GM18861 (cell line): ENCODE measurements at regions not wholly inside any gene's neighbourhood (a gene's known extent, or its start where the extent isn't known, plus 50 kb on each side); places are given as distances from the start of the nearest gene placed in this dataset.

Experiments used
- ATAC-seq: cut with Tn5 transposase; IDR thresholded peaks from one replicate; pipeline ENCODE4 v1.9.1; 2021; ENCODE audit not compliant: unreplicated experiment

DNA sequence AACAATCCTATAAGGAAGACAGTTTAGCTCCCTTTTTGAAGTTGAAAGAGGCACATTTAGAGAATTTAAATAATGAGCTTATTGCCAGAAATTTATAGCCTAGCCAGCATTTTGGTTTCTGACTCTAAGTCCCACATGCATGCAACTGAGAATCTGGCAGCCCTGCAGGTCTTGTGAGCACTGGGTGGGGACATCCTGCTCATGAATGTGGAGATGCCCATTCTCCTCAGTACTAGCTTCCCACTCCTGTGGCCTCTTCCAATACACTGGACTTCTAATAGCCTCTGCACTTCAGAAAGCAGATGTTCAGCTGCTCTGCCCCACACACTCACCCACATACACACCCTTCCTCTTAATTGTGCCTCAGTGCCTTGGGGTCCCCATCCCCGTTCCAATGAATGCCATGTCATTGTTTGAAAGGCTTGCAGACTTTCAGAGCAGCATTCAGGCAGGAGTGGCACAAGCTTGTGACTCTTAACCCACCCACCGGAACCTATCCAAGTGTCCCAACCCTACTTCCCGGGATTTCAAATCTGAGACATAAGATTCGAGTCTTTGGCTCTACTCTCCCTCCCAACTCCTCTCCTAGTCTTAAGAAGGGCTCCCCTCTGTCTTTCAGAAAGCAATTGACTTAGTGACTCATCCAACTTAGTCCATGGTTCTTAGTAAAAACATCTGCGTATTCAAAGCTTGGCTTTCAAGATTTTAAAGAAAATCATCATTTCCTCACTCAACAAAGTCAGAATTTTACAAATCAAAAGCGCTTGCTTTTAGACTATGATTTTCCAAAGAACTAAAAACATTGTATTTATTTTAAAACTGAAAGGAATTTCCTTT is 80.0 kb upstream of the FREM2 start:
- no peak for ATAC-seq

- no peak for ATAC-seq
Observed at GRCh38 chr13:38617936-38618335, 68.9 kb upstream of the FREM2 start.

DNA sequence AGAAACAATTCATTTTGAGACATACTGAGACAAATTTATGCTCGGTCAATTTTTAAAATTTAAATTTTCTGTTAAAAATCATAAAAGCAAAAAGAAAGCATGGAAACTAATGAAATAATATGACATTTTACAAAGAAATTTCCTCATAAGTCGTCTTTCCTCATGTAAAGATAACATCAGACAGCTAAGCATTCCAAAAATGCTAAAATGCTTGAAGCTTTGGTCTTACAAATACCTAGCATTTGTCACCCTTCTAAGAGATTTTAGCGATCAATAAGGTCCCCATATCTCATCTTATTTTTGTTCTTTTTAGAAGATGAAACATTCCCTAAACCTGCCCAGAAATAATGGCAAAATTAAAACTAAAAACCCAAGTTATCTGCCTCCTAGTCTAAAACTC is 68.5 kb upstream of the FREM2 start:
- ATAC-seq, result no peak

DNA sequence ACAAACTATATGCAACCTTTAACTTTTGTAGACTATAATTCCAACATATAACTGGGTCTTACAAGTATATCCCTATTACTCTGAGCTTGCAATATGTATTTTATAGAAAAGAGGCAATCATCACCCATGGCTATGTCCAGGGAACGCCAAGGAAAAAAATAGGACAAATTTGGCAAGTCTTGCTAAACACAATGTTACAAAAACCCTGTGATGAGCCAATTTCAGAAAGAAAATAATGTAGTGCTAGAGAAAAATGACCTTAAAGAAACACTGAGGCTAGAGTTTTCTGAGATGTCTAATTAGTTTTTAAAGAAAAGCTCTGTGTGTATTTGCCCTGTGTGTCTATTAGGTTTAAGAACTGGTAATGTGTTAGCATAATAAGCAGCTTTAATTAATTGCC is 68.0 kb upstream of the FREM2 start:
- ATAC-seq, result no peak

DNA sequence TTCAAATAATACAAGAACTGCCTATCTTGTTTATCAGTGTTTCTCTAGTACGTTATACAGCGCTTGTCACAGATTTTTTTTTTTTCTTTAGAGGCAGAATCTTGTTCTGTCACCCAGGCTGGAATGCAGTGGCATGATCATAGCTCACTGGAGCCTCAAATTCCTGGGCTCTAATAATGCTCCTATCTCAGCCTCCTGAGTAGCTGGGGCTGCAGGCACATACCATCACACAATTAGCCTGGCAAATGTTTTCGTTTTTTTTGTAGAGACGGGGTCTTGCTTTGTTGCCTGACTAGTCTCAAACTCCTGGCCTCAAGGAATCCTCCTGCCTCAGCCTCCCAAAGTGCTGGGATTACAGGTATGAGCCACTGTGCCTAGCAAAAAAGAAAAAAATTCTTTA is 66.0 kb upstream of the FREM2 start:
- ATAC-seq, result no peak

DNA sequence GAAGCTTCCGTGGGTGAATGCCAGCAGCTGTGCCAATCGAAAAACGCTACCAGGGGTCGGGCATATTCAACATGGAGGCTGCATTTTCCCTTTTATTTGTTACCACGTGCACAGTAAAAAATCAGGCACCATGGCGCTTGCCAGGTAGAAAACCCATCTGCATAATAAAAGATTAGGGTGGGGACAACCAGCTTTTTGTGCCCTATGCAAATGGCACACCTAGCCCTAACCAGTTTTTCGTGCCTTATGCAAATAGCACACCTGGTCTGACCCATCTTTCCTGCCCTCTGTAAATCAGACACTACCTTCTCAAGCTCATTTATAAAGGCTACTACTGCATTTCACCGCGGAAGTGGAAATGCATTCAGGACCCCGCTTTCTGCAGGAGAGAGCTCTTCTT is 62.1 kb upstream of the FREM2 start:
- ATAC-seq, result no peak

- ATAC-seq, result no peak
Observed at GRCh38 chr13:38628554-38628953, 58.3 kb upstream of the FREM2 start.

GRCh38 chr13:38630780-38631179 is 56.1 kb upstream of the FREM2 start:
- ATAC-seq, result no peak

- no peak for ATAC-seq
Observed at GRCh38 chr13:38635030-38635429, 51.8 kb upstream of the FREM2 start.

- ATAC-seq, result no peak
Observed at GRCh38 chr13:38636073-38636472, 50.8 kb upstream of the FREM2 start.

DNA sequence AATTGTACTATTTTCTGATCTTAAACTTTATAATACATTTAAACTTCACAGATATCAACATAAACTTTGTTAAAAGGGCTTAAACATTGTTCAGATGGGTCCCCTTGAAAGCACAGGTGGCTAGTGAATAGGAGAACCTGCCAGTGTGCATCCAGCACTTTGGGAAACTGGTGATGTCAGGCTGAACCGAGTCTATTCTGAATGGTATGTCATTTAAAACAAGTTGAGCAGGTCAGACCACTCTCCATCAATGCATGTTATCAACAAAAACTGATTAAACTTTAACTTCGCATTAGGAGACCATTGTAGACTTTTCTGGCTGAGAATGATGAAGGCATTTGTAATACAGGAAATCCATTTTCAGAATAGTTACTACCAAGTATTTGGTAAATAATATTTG is 50.1 kb upstream of the FREM2 start:
- no peak for ATAC-seq
